ENCODE measurements at regions not wholly inside any gene's neighbourhood (a gene's known extent, or its start where the extent isn't known, plus 50 kb on each side); places are given as distances from the start of the nearest gene placed in this dataset.

DNA sequence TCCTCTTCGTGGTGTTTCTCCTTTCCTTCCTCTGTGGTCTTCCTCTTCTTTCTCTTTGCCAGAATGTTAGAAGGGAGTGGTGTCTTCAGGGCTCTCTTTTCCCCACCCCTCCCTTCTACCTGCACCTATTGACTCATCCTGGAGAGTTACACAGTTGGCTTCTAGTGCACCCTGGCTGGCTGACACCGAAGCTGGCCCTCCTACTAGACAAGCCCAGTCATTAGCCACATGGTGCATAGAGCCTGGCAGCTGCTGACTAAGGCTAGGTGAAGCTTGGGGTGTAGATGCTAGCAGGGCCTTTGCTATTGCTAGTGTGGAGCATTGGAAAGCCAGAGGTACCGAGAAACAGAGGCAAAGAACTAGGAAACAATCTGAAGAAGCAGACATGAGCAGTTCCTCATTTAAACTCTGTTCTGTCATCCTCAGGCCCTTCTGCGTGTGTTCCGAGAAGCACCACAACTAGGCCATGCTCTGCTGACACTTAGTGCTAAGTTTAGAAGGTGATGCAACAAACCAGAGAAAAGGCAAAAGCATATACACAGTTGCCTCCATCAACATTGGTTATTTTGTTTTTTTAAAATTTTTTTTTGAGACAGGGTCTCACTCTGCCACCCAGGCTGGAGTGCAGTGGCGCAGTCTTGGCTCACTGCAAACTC is 213.9 kb downstream of the BAMBI start:
- TF ChIP-seq, protein P1, sequence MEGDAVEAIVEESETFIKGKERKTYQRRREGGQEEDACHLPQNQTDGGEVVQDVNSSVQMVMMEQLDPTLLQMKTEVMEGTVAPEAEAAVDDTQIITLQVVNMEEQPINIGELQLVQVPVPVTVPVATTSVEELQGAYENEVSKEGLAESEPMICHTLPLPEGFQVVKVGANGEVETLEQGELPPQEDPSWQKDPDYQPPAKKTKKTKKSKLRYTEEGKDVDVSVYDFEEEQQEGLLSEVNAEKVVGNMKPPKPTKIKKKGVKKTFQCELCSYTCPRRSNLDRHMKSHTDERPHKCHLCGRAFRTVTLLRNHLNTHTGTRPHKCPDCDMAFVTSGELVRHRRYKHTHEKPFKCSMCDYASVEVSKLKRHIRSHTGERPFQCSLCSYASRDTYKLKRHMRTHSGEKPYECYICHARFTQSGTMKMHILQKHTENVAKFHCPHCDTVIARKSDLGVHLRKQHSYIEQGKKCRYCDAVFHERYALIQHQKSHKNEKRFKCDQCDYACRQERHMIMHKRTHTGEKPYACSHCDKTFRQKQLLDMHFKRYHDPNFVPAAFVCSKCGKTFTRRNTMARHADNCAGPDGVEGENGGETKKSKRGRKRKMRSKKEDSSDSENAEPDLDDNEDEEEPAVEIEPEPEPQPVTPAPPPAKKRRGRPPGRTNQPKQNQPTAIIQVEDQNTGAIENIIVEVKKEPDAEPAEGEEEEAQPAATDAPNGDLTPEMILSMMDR (conservative IDR thresholded peaks at IDR 0.05 in 1 of 2, IDR thresholded peaks at IDR 0.05 in 1 of 2; ENCODE audit: low read depth in 1 of 2, low read length in 2 of 2): no peak
- no peak for TF ChIP-seq EZH2 (IDR thresholded peaks at IDR 0.05; ENCODE audit: low read length, missing control alignments)

All from fibroblast of lung (primary cell).